AG04449 (cell line): ENCODE measurements at regions not wholly inside any gene's neighbourhood (a gene's known extent, or its start where the extent isn't known, plus 50 kb on each side); places are given as distances from the start of the nearest gene placed in this dataset.

Source experiments
- CTCF ChIA-PET: fragments of 350-600 bp; formaldehyde crosslinking; extraction: SDS; loops from one replicate; lab custom pipeline; 2021; ENCODE audit warnings: antibody characterized with exemption; lab: Yijun Ruan, JAX
- POLR2A ChIA-PET: fragments of 400-600, 350-600 bp; formaldehyde crosslinking; extraction: SDS; loops from one replicate; lab custom pipeline; 2020; ENCODE audit warnings: antibody characterized with exemption, inconsistent platforms; lab: Yijun Ruan, JAX
- DNase-seq: peaks from one replicate; pipeline ENCODE4 v3.0.0-alpha.2; 2010; ENCODE audit warnings: low read depth, low spot score
- H3K4me3 ChIP-seq: 2 replicates; pipeline ENCODE4 v1.5.1; 2011; ENCODE audit warnings: low read depth, mild to moderate bottlenecking, control low read depth, low read length
- CTCF ChIP-seq: IDR thresholded peaks from one replicate; pipeline ENCODE4 v1.5.1; 2011; ENCODE audit warnings: mild to moderate bottlenecking, moderate library complexity, low read length, control low read depth, inconsistent platforms; ENCODE audit not compliant: insufficient read depth; ENCODE audit errors: missing control alignments

DNA sequence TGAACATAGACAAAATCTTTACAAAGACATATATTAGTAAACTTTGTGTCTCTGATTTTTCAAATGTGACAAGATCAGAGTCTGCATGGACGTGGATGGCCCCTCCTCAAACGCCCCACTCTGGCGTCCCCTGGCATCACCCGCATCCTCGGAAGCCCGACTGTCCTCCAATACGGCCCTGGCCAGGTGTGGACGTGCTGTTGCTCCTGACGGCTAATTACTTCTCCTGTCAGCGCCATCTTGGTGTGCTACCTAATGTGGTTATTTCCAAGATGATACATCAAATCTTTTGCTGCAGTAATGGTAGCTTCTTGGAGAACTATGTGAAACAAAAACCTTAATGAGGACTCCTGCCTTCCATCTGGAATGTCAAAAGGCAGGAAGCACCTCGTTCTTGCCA is 747.4 kb upstream of the SALL3 start:
- POLR2A ChIA-PET = no interaction called here

GRCh38 chr18:78237864-78238263 is 741.8 kb upstream of the SALL3 start:
- no peak overlapping the region for H3K4me3 ChIP-seq
- no peak for TF ChIP-seq CTCF
- CTCF ChIA-PET = no interaction called here
- POLR2A ChIA-PET = no interaction called here
- no peak for DNase-seq

More for the DNA sequence above, 747.4 kb upstream of the SALL3 start:
- H3K4me3 ChIP-seq = no peak overlapping the region
- TF ChIP-seq CTCF = no peak
- CTCF ChIA-PET = no interaction called here
- DNase-seq = no peak

DNA sequence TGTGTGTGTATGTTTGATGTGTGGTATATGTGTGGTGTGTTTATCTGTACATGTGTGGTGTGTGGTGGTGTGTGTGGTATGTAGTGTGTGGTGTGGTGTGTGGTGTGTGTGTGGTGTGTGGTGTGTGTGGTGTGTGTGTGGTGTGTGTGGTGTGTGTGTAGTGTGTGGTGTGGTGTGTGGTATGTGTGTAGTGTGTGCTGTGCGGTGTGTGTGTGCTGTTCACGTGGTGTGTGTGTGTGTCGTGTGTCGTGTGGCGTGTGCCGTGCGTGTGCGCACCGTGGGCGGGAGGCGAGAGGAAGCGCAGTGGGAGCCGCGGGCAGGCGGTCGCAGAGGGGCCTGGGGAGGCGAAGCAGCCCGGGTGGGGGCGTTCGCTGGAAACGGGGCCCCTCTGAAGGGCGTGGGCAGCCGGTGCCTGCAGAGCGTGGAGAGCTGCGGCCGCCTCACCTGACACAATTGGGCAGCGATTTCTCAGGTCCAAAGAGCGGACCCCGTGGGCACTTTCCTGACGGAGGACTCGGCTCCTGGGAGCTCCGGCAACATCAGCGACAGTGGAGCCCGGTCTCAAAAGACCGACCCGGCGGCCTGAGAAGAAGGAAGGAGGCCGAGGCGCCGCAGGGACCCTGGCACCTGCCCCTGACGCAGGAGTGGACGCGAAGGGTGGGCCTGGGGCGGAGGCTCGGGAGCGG is 741.1 kb upstream of the SALL3 start:
- TF ChIP-seq CTCF = no peak
- ChIA-PET POLR2A (no interaction called here), CTCF (no interaction called here)
- DNase-seq = no peak
- no peak overlapping the region for H3K4me3 ChIP-seq

GRCh38 chr18:78239090-78239457 is 740.5 kb upstream of the SALL3 start:
- ChIA-PET CTCF (no interaction called here), POLR2A (no interaction called here)
- H3K4me3 ChIP-seq = no peak overlapping the region
- no peak for TF ChIP-seq CTCF
- DNase-seq = no peak

- TF ChIP-seq CTCF = no peak
- ChIA-PET POLR2A (no interaction called here), CTCF (no interaction called here)
- H3K4me3 ChIP-seq = no peak overlapping the region
- DNase-seq = no peak
Observed at GRCh38 chr18:78240101-78240500, 739.5 kb upstream of the SALL3 start.

DNA sequence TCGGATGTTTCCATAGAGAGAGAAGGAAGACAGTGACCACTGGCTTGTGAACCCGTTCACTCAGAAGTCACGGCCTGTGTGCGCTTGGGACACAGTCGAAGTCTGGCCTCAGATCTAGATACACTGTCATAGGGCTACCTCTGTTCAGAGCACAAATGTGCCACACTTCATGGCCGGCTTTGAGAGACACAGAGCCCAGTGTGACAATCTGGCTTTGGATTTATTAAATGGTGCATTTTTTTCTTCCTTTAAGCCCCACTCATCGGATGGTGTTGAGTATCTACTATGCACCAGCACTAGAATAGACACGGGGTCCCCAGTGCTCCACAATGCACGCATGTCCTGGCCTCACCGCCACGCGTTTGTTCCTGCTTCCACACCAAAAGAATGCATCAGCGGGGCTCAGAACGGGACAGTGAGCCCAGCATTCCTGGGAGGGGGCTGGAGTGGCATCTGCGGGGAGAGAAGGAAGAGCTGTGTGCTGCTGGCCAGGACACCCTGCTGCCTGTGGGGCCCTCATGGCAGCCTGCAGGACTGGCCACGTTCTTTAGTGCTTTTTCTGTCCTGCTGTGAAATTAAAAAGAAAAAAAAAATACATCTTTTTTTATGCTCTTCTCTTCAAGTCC is 738.9 kb upstream of the SALL3 start:
- no peak for DNase-seq
- no peak for TF ChIP-seq CTCF
- CTCF ChIA-PET = no interaction called here
- POLR2A ChIA-PET = no interaction called here
- H3K4me3 ChIP-seq = no peak overlapping the region
